ENCODE measurements at regions not wholly inside any gene's neighbourhood (a gene's known extent, or its start where the extent isn't known, plus 50 kb on each side); places are given as distances from the start of the nearest gene placed in this dataset.

DNA sequence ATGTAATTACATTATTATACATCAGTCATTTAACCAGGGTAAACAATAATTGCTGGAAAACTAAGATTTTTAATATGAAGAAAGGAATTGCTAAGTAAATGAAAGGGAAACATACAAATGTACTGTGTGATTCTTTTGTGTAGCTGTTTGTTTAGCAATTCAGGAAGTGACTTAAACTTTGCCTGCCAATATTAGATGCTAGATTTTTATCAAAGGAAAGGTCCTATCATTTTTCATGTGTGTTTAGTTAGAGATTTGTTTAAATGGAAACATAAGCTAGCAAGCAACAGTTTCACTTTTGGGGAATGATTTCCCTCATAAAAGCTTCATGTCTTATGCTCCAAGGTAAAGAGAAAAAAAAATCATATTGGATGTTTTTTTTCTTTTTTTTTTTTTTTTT, 95.1 kb upstream of the LIMCH1 start:
- no peak overlapping the region for H3K4me2 ChIP-seq (ENCODE audit: insufficient read depth, insufficient read length, low read length)
- no peaks in the 10 kb centered on the region for H3K36me3 Mint-ChIP-seq (ENCODE audit: insufficient read depth in 1 of 3, low read depth in 3 of 3)
- no peaks in the 10 kb centered on the region; the same call in 1 of the 2 replicates for H3K4me1 ChIP-seq (ENCODE audit: insufficient read depth, low read length)
- no peaks in the 10 kb centered on the region for H3K79me1 ChIP-seq (ENCODE audit: insufficient read depth, low read depth, low read length, poor library complexity, severe bottlenecking)
- no peak overlapping the region for H3K27ac Mint-ChIP-seq
- no peak overlapping the region for H2BK12ac ChIP-seq (ENCODE audit: insufficient read length, low read depth, low read length)
- H3K79me2 ChIP-seq (ENCODE audit: insufficient read depth, low read length), result no peaks in the 10 kb centered on the region
- H3K18ac ChIP-seq (ENCODE audit: insufficient read length, low read depth, low read length), result no peak overlapping the region
- H3K23ac ChIP-seq (ENCODE audit: insufficient read length, low read depth, low read length), result no peak overlapping the region
- no peak overlapping the region for H3T11ph ChIP-seq (ENCODE audit: low read length)
- no peak overlapping the region for H2AFZ ChIP-seq (ENCODE audit: low read length)
- no peak overlapping the region for H4K5ac ChIP-seq (ENCODE audit: insufficient read length, low read depth, low read length)
- H2BK5ac ChIP-seq (ENCODE audit: insufficient read length, low read length), result no peak overlapping the region
- no peaks in the 10 kb centered on the region for H3K9me3 ChIP-seq (ENCODE audit: control insufficient read depth, low read depth, low read length)
- H3K4me3 Mint-ChIP-seq, result no peak overlapping the region
- H3K4ac ChIP-seq (ENCODE audit: low read depth, low read length), result no peak overlapping the region
- H3K27me3 Mint-ChIP-seq (ENCODE audit: low read depth), result 0 out of 2 replicates have a peak, but pooled peaks cover 2% of the 10 kb centered on the region
- H4K91ac ChIP-seq (ENCODE audit: insufficient read length, low read depth, low read length), result no peak overlapping the region
- no peak for TF ChIP-seq CTCF (conservative IDR thresholded peaks at IDR 0.05)
- H2AK5ac ChIP-seq (ENCODE audit: insufficient read length, low read length), result no peak overlapping the region
- H4K20me1 ChIP-seq (ENCODE audit: control insufficient read depth, insufficient read depth, insufficient read length), result no peaks in the 10 kb centered on the region
- H3K4me1 Mint-ChIP-seq, result peaks cover 9 to 10% of the 10 kb centered on the region in 2 experiments
- H2BK20ac ChIP-seq (ENCODE audit: low read depth, low read length, poor library complexity, severe bottlenecking), result no peak overlapping the region
- no peak overlapping the region for H4K8ac ChIP-seq (replicated peaks; ENCODE audit: insufficient read length, low read depth, low read length)
- no peak overlapping the region for H2BK120ac ChIP-seq (ENCODE audit: low read depth, low read length, poor library complexity, severe bottlenecking)
- no peak overlapping the region for H3K27ac ChIP-seq (ENCODE audit: insufficient read length, low read depth, low read length)
- H3K27me3 ChIP-seq (ENCODE audit: insufficient read depth, low read length), result no peaks in the 10 kb centered on the region
- DNase-seq, result no peak
- no peaks in the 10 kb centered on the region for H3K9me3 Mint-ChIP-seq
- H2BK15ac ChIP-seq (ENCODE audit: low read depth, low read length), result no peak overlapping the region
- no peak overlapping the region for H3K14ac ChIP-seq (ENCODE audit: insufficient read depth, low read length)
- no peaks in the 10 kb centered on the region for H3K23me2 ChIP-seq (ENCODE audit: insufficient read length, low read depth, low read length, poor library complexity, severe bottlenecking)
- H3K9ac ChIP-seq (ENCODE audit: extremely low read depth, insufficient read length, low read length), result no peak overlapping the region
- H3K56ac ChIP-seq (ENCODE audit: insufficient read length, low read depth, low read length), result no peak overlapping the region
